WTC11 (cell line): ENCODE measurements at regions not wholly inside any gene's neighbourhood (a gene's known extent, or its start where the extent isn't known, plus 50 kb on each side); places are given as distances from the start of the nearest gene placed in this dataset.

Experiments used
- CTCF ChIP-seq: fragments of 200-600 bp; IDR thresholded peaks from 2 replicates; pipeline ENCODE4 v1.8.0; 2022; ENCODE audit warnings: antibody characterized with exemption
- JAZF1 ChIP-seq: fragments of 250-450 bp; sonication (Bioruptor Pico); IDR thresholded peaks from 2 replicates; pipeline ENCODE4 v1.9.0; 2021; ENCODE audit warnings: moderate library complexity, mild to moderate bottlenecking, inconsistent platforms
- PRDM15 ChIP-seq: sonication (generic); formaldehyde crosslinking; IDR thresholded peaks from 2 replicates; pipeline ENCODE4 v1.8.0; 2022; ENCODE audit warnings: missing genetic modification reagents
- TF ChIP-seq, protein P1 (sequence below): sonication (generic); formaldehyde crosslinking; conservative IDR thresholded peaks from 2 replicates; pipeline ENCODE4 v1.8.1; 2022; ENCODE audit warnings: mild to moderate bottlenecking, missing genetic modification reagents

- TF ChIP-seq CTCF (no peak), JAZF1 (CRISPR knock-in tag) (no peak), PRDM15 (CRISPR knock-in tag) (no peak)
- TF ChIP-seq, protein P1, sequence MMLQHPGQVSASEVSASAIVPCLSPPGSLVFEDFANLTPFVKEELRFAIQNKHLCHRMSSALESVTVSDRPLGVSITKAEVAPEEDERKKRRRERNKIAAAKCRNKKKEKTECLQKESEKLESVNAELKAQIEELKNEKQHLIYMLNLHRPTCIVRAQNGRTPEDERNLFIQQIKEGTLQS (CRISPR knock-in tag): no peak
These were observed 81.3 kb upstream of the NAA20 start for GRCh38 chr20:19935842-19936241.
